HL-60 (cell line): ENCODE measurements at regions not wholly inside any gene's neighbourhood (a gene's known extent, or its start where the extent isn't known, plus 50 kb on each side); places are given as distances from the start of the nearest gene placed in this dataset.

Experiments used
- DNase-seq, 2 experiments: peaks; one replicate each; pipeline ENCODE4 v3.0.0-alpha.2; 2010 to 2020; ENCODE audit warnings: low read depth in 1 of 2, low spot score in 1 of 2
- H3K27ac ChIP-seq: fragments of 250-450 bp; sonication (Bioruptor Pico); replicated peaks from 2 replicates; pipeline ENCODE4 v1.5.1; 2020; ENCODE audit warnings: mild to moderate bottlenecking, moderate library complexity
- H3K27me3 ChIP-seq: fragments of 250-450 bp; sonication (Bioruptor Pico); 2 replicates; pipeline ENCODE4 v1.5.1; 2021; ENCODE audit warnings: mild to moderate bottlenecking, moderate library complexity; ENCODE audit not compliant: insufficient read depth, poor library complexity, severe bottlenecking
- H3K4me3 ChIP-seq: replicated peaks from 2 replicates; pipeline ENCODE4 v1.5.1; 2011; ENCODE audit warnings: mild to moderate bottlenecking, control low read depth, low read length; ENCODE audit not compliant: insufficient read depth
- GABPA ChIP-seq: IDR thresholded peaks from 2 replicates; pipeline ENCODE4 v1.6.1; 2012; ENCODE audit warnings: low read depth
- POLR2AphosphoS5 ChIP-seq: IDR thresholded peaks from 2 replicates; pipeline ENCODE4 v1.6.1; 2012; ENCODE audit warnings: low read depth
- SPI1 ChIP-seq: IDR thresholded peaks from 2 replicates; pipeline ENCODE4 v1.6.1; 2012; ENCODE audit warnings: low read depth, mild to moderate bottlenecking, borderline replicate concordance
- TF ChIP-seq, protein P1 (sequence below): IDR thresholded peaks from 2 replicates; pipeline ENCODE4 v1.6.1; 2012; ENCODE audit warnings: low read depth; ENCODE audit not compliant: insufficient replicate concordance
- TF ChIP-seq, protein P2 (sequence below): IDR thresholded peaks from one replicate; pipeline ENCODE4 v1.5.1; 2011; ENCODE audit warnings: low read length, control low read depth, inconsistent platforms; ENCODE audit not compliant: insufficient read depth

DNA sequence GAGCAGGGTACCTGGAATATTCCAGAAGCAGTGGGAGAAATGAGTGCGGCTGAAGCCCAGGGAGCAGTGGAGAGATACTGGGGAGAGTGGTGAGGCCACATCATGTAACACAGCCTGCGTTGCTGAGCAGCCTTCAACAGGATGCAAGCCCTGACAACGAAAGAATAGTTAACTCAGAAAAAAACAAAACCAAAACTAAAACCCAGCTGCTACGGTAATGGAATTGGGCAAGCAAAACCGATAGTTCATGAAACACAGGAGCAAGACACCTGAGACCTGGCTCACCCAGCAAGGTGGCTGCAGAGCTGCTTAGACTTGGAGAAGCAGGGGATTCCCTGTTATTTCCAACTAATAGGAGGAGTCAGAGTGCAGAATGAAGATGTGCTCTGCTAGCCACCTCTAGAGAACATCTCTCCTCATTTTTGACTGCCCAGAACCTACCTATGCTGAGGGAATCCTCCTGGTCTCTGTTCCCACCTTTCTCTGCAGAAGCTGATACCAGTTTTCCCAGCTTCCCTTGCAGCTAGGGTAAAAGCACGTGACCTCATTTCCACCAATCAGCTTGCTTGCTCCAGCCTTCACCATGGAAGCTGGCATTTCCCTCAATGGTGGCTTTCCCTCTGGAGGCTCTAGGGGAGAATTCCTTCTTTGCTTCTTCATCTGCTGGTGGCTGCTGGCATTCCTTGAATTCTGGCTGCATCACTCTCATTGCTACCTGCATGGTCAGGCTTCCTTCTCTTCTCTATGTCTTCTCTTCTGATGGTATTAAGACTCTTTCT is 59.4 kb upstream of the XYLT1 start:
- peaks cover 2% of the 10 kb centered on the region for H3K27me3 ChIP-seq
- no peak for DNase-seq
- H3K4me3 ChIP-seq: no peak overlapping the region
- H3K27ac ChIP-seq: no peak overlapping the region
- TF ChIP-seq SPI1: no peak
- TF ChIP-seq, protein P1, sequence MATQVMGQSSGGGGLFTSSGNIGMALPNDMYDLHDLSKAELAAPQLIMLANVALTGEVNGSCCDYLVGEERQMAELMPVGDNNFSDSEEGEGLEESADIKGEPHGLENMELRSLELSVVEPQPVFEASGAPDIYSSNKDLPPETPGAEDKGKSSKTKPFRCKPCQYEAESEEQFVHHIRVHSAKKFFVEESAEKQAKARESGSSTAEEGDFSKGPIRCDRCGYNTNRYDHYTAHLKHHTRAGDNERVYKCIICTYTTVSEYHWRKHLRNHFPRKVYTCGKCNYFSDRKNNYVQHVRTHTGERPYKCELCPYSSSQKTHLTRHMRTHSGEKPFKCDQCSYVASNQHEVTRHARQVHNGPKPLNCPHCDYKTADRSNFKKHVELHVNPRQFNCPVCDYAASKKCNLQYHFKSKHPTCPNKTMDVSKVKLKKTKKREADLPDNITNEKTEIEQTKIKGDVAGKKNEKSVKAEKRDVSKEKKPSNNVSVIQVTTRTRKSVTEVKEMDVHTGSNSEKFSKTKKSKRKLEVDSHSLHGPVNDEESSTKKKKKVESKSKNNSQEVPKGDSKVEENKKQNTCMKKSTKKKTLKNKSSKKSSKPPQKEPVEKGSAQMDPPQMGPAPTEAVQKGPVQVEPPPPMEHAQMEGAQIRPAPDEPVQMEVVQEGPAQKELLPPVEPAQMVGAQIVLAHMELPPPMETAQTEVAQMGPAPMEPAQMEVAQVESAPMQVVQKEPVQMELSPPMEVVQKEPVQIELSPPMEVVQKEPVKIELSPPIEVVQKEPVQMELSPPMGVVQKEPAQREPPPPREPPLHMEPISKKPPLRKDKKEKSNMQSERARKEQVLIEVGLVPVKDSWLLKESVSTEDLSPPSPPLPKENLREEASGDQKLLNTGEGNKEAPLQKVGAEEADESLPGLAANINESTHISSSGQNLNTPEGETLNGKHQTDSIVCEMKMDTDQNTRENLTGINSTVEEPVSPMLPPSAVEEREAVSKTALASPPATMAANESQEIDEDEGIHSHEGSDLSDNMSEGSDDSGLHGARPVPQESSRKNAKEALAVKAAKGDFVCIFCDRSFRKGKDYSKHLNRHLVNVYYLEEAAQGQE: no peak
- TF ChIP-seq GABPA: no peak
- TF ChIP-seq, protein P2, sequence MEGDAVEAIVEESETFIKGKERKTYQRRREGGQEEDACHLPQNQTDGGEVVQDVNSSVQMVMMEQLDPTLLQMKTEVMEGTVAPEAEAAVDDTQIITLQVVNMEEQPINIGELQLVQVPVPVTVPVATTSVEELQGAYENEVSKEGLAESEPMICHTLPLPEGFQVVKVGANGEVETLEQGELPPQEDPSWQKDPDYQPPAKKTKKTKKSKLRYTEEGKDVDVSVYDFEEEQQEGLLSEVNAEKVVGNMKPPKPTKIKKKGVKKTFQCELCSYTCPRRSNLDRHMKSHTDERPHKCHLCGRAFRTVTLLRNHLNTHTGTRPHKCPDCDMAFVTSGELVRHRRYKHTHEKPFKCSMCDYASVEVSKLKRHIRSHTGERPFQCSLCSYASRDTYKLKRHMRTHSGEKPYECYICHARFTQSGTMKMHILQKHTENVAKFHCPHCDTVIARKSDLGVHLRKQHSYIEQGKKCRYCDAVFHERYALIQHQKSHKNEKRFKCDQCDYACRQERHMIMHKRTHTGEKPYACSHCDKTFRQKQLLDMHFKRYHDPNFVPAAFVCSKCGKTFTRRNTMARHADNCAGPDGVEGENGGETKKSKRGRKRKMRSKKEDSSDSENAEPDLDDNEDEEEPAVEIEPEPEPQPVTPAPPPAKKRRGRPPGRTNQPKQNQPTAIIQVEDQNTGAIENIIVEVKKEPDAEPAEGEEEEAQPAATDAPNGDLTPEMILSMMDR: no peak
- TF ChIP-seq POLR2AphosphoS5: no peak

DNA sequence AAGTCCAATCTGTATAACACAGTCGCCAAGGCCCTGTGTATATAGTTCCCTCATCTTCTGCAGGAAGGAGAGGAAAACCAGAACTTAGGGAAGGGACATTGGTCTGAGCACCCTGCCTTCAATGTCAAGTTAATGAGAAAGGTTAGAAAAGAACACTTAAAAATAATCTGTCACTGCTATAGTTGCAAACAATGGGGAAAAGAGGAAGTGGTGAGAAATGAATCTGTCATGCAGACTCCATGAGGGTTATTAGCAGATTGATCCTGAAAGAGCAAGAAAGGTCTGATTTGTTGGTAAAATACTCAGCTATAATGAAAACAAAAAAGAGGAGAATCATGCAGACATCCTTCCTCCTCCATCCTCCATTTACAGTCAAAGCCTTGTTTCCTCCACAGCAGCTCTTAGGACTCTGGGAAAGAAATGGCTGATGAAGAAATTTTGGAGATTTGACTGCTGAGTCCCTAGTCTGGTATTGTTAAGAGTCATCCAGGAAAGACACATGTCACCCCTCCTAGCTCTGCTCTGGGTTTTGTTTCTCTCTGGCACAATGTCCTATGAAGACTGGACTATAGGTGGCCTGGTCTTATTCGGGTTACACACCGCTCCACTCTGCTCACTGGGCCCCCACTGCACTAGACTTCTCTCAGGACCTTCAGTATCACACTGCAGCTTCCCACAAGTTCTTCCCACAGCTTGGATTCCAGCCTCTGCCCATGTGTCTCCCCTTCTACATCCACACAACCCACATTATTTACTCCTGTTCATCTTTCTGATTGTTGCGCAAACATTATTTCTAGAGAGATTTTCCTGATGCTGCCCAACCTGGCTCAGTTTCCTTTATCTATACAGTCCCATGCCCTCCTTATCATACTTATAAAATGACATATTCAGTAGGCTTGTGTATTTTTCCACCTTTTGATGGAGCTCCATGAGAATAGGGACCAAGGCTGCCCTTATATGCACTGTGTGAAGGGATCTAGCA is 56.5 kb upstream of the XYLT1 start:
- Histone ChIP-seq H3K4me3 (no peak overlapping the region), H3K27me3 (peaks cover 2% of the 10 kb centered on the region), H3K27ac (no peak overlapping the region)
- DNase-seq: no peak
- TF ChIP-seq GABPA (no peak), SPI1 (peak; percentile 94)

DNA sequence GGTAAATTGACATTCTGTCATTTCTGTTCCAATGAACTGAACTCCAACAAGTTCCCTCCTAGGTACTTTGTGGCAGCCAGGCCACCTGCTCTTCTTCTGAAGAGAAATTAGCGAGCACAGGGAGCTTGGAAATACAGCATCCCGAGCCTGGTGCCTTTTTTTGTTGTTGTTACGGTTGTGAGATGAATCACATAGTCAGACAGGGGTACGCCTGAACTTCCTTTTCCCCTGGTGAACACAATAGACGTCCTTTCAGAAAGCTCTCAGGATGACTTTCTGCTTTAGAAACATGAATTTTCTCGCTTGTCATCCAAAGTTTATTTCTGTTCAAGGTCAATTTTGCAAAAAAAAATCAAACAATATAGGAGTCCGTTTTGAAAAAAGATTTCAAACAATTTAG is 53.9 kb upstream of the XYLT1 start:
- DNase-seq: no peak
- Histone ChIP-seq H3K4me3 (no peak overlapping the region), H3K27ac (no peak overlapping the region), H3K27me3 (peaks cover 2% of the 10 kb centered on the region)
- TF ChIP-seq POLR2AphosphoS5: no peak

DNA sequence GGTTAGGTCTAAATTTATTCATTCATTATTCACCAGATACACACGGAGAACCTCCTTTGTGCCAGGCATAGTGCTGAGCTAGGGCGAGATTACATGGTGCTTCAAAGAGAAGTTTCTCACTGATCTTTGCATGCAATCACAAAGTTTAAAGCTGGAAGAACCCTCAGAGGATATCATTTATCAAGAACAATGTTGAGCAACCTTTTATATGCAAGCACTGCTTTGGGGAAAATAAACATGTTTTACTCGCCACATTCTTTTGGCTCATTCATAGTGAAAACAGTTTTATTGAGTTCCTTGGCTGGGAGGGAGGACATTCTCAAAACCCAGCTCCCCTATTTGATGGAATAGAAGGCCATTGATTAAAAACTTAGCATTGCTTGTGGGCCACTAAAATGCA is 49.8 kb upstream of the XYLT1 start:
- no peaks in the 10 kb centered on the region for H3K27me3 ChIP-seq

More for the DNA sequence above, 49.8 kb upstream of the XYLT1 start:
- H3K4me3 ChIP-seq: no peak overlapping the region
- no peak overlapping the region for H3K27ac ChIP-seq
- no peak for DNase-seq
- TF ChIP-seq POLR2AphosphoS5 (no peak), GABPA (no peak), SPI1 (no peak)
- TF ChIP-seq, protein P2: no peak
- TF ChIP-seq, protein P1: no peak
